ENCODE measurements at regions not wholly inside any gene's neighbourhood (a gene's known extent, or its start where the extent isn't known, plus 50 kb on each side); places are given as distances from the start of the nearest gene placed in this dataset.

- TF ChIP-seq EZH2 (IDR thresholded peaks at IDR 0.05; ENCODE audit: low read depth, low read length, severe bottlenecking) (no peak), JUN (IDR thresholded peaks at IDR 0.05; ENCODE audit: low read depth, low read length) (no peak), KDM5A (IDR thresholded peaks at IDR 0.05; ENCODE audit: low read length) (no peak), CBX5 (IDR thresholded peaks at IDR 0.05; ENCODE audit: low read depth, low read length) (no peak), CTCF (IDR thresholded peaks at IDR 0.05; ENCODE audit: control extremely low read depth in 1 of 3, insufficient read depth in 1 of 3, low read depth in 1 of 3, low read length in 3 of 3) (no peak)
- TF ChIP-seq, protein P1, sequence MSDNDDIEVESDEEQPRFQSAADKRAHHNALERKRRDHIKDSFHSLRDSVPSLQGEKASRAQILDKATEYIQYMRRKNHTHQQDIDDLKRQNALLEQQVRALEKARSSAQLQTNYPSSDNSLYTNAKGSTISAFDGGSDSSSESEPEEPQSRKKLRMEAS (IDR thresholded peaks at IDR 0.05) = no peak
Measured at GRCh38 chr9:99752417-99753109, 69.1 kb upstream of the NR4A3 start.
